ENCODE measurements at regions not wholly inside any gene's neighbourhood (a gene's known extent, or its start where the extent isn't known, plus 50 kb on each side); places are given as distances from the start of the nearest gene placed in this dataset.
A peak's percentile ranks its signal among the peaks of the same experiment; 100 is the strongest.

- no peak for DNase-seq
These were observed 602.9 kb upstream of the ARID1B start for GRCh38 chr6:156174031-156174890.

- no peak for DNase-seq
These were observed 607.8 kb upstream of the ARID1B start for GRCh38 chr6:156169371-156169770.

- DNase-seq = peak; percentile 50
These were observed 609.5 kb upstream of the ARID1B start for GRCh38 chr6:156167625-156168071.

- DNase-seq = peak; percentile 8
These were observed 610.1 kb upstream of the ARID1B start for GRCh38 chr6:156167016-156167624.

GRCh38 chr6:156166093-156166492, 611.1 kb upstream of the ARID1B start:
- DNase-seq = no peak

GRCh38 chr6:156164701-156165452, 612.3 kb upstream of the ARID1B start:
- no peak for DNase-seq

GRCh38 chr6:156163311-156163710, 613.9 kb upstream of the ARID1B start:
- DNase-seq = no peak

GRCh38 chr6:156161471-156161870, 615.7 kb upstream of the ARID1B start:
- no peak for DNase-seq

GRCh38 chr6:156160795-156161165, 616.4 kb upstream of the ARID1B start:
- no peak for DNase-seq

- DNase-seq = no peak
These were observed 617.0 kb upstream of the ARID1B start for GRCh38 chr6:156160007-156160794.

GRCh38 chr6:156154896-156155295, 622.3 kb upstream of the ARID1B start:
- no peak for DNase-seq

GRCh38 chr6:156150391-156150790, 626.8 kb upstream of the ARID1B start:
- no peak for DNase-seq

- DNase-seq = no peak
These were observed 630.3 kb upstream of the ARID1B start for GRCh38 chr6:156146891-156147290.

- DNase-seq = no peak
These were observed 645.8 kb upstream of the ARID1B start for GRCh38 chr6:156131221-156131903.

- DNase-seq = no peak
These were observed 650.6 kb upstream of the ARID1B start for GRCh38 chr6:156126535-156126934.

- no peak for DNase-seq
These were observed 651.3 kb upstream of the ARID1B start for GRCh38 chr6:156125844-156126243.

GRCh38 chr6:156123731-156124130, 653.4 kb upstream of the ARID1B start:
- no peak for DNase-seq

- no peak for DNase-seq
These were observed 655.2 kb upstream of the ARID1B start for GRCh38 chr6:156121973-156122372.

- DNase-seq = peak; percentile 45
These were observed 658.9 kb upstream of the NOX3 start for GRCh38 chr6:156114541-156114940.

GRCh38 chr6:156113631-156114030, 658.0 kb upstream of the NOX3 start:
- DNase-seq = no peak

- no peak for DNase-seq
These were observed 656.3 kb upstream of the NOX3 start for GRCh38 chr6:156111913-156112312.

- no peak for DNase-seq
These were observed 654.6 kb upstream of the NOX3 start for GRCh38 chr6:156110249-156110648.
